CD4-positive, alpha-beta T cell treated with Interleukin-15 for 1 hour (primary cell): ENCODE measurements at regions not wholly inside any gene's neighbourhood (a gene's known extent, or its start where the extent isn't known, plus 50 kb on each side); places are given as distances from the start of the nearest gene placed in this dataset.

ENCODE experiments used
- DNase-seq: peaks from one replicate; pipeline ENCODE4 v3.0.0-alpha.2; 2020

DNA sequence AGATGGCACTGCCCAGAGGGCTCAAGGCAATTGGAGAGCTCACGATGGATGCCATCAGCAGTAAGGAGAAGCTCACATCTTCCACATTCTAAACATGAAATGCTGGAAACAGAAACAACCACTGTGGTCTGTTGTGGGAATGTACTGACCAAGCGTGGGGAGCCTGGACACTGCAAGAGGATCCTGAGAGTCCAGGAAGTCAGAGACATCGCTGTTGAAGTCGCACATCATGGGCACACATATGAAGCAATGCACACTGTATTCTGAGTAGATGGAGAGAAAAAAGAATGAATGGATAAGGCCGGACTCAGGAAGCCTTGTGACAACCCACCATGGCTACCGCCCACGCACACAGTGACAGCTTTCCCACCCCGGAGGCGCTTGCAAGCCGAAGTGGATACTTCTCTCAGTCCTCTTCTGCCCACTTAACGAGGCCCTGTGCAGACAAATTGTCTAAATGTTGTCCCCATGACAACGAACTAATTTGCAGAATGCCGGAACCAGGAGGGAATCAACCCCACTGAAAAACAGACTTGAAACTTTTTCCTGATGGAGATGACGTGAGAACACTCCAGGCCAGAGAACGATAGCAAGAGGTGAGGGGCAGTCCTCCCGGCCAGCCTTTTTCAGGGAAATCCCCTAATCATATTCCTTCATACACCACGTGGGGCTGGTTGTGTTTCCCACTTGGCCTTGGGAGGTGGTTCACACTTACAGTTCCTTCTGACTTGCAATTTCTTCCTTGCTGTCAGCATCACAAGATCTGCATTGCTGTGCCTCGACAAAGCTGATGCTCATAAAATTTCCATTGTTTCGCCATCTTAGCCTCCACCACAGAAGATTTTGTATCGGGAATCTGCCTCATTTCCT, 109.6 kb upstream of the SERP2 start:
- DNase-seq = no peak

DNA sequence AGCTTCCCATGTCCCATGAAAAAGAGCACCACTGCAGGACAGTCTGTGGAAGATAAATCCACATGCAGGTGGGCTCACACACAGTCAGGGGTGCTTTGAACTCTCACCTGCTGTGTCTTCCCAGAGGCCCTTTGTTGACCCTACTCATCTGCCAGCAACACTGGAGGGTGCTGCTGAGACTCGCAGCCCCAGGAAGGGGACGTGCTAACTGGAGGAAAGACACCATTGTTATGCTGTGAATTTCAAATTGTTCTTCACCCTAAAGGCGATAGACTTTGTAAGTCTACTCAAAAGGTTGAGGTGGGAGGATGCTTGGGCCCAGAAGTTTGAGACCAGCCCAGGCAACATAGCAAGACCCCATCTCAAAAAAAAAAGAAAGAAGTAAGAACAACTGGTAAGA, 107.3 kb upstream of the SERP2 start:
- no peak for DNase-seq

DNA sequence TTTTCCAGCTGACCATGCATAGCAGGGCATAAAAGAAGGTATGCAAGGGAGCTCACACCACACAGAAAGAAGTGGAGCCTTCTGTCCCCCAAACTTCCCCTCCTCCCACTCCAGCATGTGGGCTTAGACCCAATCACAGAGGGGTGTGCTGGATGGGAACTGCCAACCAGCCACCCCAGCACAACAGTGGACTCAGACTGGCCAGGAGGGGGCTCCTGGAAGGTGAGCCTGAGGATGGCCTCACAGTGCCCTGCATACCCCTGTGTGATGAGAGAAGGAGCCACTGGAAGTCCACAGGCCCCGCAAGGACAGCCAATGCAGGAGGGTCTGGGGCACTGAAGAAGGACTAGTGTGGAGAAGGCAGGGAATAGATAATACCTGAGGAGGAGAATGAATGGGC, 106.9 kb upstream of the SERP2 start:
- no peak for DNase-seq

DNA sequence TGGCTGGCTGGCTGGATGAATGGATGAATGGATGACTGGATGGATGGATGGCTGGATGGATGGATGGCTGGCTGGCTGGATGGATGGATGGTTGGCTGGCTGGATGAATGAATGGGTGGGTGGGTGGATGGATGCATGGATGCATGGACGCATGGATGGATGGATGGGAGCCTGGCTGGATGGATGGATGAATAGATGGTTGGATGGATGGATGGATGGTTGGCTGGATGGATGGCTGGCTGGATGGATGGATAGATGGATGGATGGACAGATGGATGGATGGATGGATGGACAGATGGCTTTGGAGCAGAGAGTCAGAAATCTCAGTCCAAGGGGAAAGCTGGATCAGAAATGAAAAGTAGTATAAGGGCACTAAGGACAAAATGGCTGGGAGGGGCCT, 106.4 kb upstream of the SERP2 start:
- no peak for DNase-seq

DNA sequence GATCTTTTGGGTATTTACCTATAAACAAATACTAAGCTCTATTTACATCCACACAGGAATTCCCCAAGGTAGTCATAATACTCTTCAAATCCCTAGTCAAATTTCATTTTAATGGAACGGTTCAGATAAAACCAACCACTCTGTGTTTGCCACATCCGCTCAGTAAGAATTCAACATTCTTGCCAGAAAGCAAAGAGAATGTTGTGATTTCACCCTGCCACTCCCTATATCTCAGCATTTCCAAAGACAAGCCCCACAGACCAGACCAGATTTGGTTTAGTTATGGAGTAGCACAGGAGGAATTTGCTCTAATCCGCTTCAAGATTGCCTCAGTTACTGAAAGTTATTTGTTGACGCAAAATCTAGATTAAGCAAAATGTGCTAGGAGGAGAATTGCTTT, 105.6 kb upstream of the SERP2 start:
- DNase-seq = no peak

DNA sequence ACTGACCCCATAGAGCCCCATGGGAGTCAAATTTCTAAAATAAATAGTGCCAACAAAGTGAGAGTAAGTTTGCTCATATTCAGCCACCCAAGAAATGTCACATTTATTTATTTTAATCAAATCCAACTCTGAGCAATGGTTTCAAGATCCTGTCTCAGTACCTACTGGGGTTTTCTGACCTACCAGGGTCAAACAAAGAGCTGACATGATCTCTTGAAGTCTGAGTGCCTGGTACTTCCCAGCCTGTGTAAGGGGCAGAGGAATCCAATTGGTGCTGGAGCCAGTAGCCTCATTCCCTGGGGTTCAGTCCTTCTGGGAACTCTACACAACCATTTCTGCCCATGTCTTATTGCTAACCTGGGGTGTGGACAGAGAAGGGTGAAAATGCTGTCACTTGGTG, 104.6 kb upstream of the SERP2 start:
- no peak for DNase-seq

DNA sequence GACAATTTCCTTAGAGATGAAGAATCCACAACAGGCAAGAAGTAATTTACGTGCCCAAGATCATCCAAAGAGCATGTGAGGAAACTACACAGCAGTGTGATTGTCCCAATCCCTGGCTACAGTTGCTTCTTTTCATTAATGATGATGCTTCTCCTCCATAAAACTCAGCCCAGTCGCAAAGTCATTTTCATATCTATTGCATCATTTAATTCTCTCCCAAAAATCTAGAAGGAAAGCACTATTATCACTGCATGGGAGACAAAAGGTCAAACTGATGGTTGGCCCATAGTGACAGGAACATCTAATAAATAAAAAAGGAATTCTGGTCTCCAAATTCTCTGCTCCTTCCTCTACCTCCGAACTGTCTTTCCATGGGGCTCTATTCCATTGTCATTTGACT, 103.5 kb upstream of the SERP2 start:
- no peak for DNase-seq

DNA sequence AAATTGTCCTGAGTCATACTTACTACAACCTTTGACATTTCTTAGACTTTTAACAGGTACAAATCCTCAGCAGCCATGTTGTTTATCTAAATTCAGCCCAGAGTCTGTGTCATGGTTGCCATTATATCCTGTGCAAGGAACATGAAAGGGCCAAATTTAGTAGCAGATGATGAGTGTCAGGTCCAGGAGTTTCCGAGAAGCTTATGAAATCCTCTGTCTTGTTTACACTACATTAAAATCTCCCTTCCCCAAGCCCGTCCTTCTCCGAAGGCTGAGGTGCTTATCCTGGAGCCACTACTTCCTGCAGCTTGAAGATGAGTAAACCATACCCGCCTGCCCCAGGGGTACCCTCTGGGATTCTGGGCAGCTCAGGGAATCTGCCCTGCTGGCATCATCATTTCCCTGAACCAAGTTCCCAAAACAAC, 102.6 kb upstream of the SERP2 start:
- DNase-seq = no peak

DNA sequence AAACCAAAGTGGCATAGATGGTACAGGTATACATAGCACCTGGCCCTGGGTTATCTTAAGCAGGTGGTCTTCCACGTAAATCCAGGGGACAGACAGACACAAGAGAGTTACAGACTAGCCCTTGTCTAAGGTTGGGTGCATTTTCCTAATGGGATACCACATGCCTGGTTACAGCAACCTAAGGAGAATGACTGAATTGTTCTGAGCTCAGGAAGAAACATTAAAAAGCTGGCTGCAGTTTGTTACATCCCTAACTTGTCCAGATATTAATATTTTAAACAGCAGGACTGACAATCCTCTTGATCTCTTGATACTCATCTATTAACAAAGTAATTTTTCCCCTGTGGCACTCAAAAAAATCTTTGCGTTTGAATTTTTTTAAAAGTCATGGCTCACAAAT, 102.2 kb upstream of the SERP2 start:
- DNase-seq = no peak

DNA sequence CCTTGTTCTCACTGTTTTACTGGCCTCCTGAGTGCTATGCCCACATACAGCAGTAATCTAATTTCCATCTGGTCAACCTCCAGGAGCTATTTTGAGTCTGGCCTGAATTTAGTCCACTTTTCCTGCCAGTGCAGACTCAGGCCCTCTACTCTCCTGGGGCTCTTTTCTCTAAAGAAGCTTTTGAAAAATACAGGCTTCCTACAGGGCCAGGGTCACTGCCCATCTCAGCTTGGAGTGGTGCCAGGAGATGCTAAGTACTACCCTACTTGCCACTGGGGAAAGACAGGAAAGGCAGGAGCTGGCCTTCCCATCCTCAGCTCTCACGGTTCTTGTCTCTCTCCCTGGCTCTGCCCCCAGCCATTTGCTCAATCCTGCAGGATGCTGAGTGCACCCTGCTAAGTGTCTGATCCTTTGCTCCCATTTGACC, 101.7 kb upstream of the SERP2 start:
- DNase-seq = no peak

DNA sequence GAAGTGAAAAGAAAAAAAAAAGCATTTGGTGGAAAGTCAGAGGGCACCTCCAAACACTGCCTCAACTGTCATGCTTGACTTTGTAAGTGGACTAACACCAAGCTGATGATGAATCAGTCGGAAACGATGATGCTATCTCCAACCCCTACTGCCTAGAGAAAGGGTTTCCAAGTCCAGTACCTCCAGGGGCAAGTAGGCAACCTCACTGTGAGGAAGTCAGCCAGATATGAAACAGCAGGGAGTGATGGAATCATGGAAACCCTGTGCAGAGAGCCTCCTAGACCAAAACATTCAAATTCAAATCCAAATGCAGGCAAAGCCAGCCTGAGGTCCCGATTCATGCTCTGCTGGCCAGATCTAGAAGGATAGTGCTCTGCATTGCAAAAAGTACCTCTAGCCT, 100.9 kb upstream of the SERP2 start:
- no peak for DNase-seq

DNA sequence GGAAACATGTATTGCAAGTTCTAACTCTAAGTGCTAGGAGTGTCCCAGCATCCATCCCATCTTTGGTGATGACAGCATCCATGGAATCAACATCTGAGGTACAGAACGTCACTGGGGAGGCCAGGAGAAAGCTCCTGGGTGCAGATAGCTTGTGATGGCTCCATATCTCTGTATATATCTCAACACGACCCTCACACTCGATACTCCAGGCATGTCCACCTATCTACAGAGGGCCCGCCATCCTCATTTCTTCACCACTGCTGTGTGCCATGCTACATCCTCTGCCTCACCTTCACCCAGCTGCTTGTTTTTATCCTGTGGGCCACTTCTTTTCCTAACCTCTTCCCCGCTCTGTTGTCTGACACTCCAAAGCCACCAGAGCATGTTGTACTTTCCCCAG, 100.4 kb upstream of the SERP2 start:
- no peak for DNase-seq

DNA sequence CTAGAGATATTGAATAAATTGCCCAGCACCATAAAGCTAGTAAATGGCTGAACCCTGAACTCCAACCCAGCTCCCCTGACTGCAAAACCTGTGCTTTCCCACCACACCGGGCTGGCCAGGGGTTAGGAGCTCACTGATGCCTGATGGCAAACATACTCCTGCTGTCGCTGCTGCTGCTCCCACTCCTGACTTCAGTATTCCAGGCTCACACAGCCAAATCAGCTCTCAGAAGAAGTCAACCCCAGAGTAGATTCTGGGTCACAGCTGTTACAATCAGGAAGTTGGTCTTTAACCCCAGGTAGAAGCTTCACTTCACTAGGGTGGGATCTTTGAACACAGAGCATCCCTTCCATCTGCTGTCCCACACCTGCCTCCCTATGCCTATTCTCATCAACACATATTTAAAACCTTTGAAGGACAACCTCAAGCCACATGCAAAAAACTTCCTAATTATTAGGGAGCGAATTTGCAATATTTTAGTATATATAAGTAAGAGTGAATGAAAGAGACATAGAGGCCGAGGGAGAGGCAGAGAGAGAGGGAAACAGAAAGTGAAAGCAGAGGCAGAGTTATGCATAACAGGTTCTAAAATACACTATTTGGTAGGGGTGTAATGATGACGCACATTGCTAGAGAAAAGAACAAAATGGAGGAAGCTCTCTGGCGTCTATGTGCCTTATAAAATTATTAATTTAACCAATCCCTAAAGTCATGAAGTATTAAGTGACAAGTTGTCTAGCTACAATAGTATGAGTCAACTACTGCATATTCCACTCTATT, 99.4 kb upstream of the SERP2 start:
- DNase-seq = peak; percentile 55

DNA sequence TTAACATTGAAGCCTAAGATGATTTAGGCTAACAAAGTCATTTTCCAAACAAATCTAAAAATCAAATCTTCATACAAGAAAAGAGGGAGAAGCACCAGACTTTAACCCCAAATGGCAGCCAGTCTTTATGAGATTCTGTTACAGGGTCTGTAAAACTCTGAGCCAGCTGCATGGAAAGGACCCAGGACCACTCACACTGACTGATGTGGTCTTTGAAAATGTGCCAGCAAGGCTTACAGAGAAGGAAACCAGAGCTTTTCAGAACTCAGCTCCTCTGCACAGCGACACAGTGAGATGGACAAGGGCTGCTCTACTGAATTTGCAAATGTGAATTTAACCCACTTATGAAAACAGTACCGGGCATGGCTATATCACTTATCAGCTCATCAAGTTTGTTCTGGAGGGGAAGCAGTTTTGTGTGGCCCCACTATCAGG, 98.8 kb upstream of the SERP2 start:
- DNase-seq = no peak

DNA sequence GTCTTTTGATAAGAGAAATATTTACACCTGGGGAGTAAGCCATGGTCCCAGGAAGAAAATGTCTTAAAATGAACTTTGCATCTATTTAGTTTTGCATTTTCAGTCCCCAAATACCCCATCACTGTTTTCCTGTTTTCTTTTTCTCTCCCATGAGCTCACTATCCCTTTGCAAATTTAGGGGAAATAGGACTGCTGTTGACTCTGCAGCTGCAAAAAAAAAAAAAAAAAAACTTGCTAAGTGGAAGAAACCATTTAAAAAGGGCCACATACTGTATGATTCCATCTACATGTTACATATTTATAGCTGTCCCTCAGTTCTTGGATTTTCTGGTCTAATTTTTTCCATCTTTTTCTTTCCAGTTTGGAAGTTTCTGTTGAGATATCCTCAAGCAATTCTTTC, 98.2 kb upstream of the SERP2 start:
- no peak for DNase-seq

DNA sequence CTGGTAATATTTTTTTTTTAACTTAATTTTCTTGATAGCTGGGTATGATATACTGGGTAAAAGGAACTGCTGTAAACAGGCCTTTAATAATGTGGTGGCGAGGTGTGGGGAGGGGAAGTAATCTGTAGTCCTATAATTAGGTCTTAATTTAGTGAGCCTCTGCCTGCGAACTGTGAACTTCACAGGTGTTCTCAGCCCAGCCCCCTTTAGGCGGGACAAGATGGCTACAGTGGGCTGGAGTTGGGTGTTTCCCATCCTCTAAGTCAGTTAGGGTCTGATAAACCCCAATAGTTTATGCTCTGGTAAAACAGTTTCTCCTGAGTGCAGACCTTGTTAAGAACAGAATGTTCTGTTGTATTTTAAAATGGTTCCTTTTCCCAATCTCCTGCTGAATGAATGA, 97.6 kb upstream of the SERP2 start:
- peak; percentile 69 for DNase-seq

DNA sequence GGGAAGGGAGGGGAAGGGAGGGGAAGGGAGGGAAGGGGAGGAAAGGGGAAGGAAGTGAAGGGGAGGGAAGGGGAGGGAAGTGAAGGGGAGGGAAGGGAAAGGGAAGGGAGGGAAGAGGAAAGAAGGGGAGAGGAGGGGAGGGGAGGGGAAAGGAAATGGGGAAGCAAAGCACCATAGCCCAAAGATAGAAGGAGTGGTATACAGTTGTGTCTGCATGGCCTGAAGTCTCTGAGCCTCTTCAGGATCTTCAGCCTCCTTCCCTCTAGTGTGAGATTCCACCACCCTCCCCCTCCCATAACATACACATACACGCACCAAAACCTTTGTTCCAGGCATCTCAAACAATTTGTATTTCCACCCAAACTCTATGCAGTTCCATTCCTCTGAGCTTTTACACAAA, 96.2 kb upstream of the SERP2 start:
- DNase-seq = no peak

DNA sequence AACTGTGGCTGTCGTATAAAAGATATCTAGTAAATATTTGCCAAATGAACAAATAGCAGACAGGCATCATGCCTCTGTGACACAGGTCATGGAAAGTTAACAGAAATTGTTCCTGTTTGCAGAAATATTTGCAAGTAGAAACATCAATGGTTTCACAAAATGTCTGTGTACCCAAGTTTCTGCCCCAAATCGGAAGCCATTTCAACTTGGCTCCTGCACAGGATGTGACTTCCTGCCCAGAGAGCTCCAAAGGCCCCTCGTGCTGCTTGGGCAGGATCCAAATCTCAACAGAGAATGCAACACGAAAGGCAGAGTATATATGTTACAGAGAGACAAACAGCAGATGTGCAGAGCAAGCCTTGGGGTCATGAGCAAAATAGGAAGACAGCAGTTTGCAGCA, 95.5 kb upstream of the SERP2 start:
- no peak for DNase-seq

DNA sequence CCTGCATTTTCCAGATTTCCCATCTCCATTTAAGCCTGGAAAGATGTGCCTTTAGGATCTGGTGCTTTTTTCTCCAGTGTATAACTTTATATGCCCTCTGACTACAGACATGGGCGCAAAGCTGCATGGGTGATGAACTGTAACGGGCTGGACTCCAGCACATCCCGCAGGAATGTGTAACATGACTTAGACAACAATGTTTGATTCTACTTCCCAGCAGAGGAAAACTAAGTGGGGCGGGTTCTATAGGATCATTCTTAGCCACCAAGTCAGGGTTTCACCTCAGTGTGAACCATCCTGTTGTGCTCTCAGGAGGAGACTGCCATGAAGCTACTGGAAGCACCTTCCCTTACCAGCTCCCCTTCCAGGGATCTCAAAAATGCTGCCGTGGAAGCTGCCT, 93.2 kb upstream of the SERP2 start:
- DNase-seq = no peak

DNA sequence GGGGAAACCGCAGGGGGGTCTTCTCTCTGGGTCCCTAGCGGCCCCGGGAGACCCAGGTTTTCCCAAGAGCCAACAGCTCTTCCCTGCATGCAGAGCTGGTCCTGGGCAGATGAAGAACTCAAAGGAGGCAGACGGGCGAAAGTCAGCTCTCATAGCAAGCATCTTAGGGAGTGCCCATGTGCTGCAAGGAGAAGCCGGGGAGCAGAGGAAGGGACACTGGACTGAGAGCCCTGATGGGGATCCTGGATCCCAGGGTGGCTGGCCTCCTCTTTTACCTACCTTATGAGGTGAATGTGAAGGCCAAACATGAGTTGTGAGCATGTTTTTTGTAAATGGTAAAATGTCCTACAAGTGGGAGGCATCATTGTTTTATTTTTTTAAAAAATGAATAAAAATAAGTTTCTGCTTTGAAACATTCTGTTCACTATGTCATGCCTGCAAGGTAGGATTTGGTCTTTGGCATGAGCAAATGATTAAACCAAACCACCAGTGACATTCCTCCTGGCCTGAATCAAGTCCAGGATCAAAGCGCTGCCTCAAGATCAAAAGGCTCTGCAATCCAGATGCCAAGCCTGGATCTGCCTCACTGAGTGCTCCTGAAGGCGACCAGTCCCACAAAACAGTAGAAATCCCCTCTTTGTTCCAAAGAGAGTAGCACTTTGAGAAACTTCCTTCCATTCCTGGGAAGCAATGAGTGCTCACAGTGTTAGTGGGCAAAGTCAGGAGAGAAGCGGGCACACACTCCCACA, 92.2 kb upstream of the SERP2 start:
- no peak for DNase-seq

DNA sequence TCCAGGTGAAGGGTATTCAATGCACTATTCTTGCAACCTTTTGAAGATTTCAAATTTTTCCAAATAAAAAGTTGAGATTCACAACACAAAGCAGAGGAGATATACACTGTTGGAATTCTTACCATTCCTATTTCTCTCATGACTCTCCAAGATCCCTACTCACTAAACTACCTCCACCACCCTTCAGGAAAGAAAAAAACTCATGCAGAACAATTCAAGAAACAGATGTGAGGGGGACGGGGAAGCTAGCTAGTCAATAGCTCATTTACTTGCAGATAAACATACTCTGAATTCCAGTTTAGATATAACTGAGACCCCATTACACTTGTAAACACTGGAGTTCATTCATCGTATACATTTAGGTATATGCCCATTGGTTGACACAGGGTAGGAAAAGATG, 90.0 kb upstream of the SERP2 start:
- DNase-seq = no peak

DNA sequence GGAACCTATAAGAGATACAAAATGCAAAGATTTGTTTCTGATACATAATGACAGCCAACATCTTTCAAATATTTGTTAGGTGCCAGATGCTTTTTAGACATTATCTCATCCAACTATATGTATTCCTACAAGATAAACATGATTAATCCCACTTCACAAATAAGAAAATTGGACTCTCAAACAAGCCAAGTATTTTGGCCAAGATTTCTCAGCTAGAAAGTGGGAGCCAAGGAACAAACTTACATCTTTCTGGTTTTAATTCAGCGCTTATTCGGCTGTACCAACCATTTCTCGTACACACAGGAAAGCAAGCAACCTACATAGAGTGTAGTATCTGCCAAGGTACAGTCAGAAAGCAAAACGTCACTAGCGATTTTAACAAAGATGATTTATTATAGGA, 85.7 kb upstream of the SERP2 start:
- no peak for DNase-seq

DNA sequence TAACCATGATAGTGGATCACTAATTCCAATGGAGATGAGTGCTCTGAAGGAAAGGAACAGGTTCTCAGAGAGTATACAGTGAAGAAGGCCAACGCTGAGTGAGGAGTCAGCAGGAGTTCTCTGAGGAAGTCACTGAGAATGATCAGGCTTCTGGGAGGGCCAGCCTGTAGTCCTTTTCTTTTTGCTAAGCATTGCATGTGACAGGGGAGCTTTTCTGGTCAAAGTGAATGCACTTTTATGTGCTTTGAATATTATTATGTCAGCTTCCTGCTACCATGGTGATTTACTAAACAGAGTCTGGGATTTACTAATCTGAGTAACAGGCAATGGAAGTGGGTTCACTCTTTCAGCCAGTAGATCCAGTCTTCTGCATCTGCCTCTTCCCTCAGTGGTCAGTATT, 81.1 kb upstream of the SERP2 start:
- DNase-seq = no peak

DNA sequence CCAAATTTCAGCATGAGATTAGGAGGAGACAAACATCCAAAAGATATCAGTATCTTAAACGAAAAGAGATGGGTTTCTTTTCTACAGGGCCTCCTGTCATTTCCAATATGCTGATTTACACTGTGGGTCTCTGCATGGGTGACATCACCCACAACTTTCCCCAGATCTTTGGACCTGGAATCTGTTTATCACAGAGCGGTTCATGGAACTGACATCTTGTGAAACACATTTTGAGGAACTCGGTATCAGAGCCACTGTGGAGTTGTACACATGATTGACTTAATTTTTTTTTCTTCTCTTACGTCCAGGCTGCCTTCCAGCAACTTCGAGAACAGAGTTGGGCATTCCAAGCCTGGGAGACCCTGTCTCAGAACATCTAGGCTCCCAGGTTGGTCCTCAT, 80.2 kb upstream of the SERP2 start:
- no peak for DNase-seq
